Activated CD8-positive, alpha-beta memory T cell treated with anti-CD3 and anti-CD28 coated beads, Interleukin-2, amount 50 U/mL, for 1 hour (primary cell): ENCODE measurements at regions not wholly inside any gene's neighbourhood (a gene's known extent, or its start where the extent isn't known, plus 50 kb on each side); places are given as distances from the start of the nearest gene placed in this dataset.
"Not testable (repeated sequence)": the region's sequence is repeated elsewhere in the genome, so short reads cannot be mapped to it uniquely, and the experiment has no call there.

Experiments used
- DNase-seq: peaks from one replicate; pipeline ENCODE4 v3.0.0-alpha.2; 2020; ENCODE audit errors: extremely low read depth

GRCh38 chr4:178966644-178967043 is 1524.4 kb upstream of the AGA start:
- no peak for DNase-seq

- no peak for DNase-seq
These were observed 1528.3 kb upstream of the AGA start for GRCh38 chr4:178970433-178971140.

GRCh38 chr4:178976861-178977260 is 1534.6 kb upstream of the AGA start:
- DNase-seq: no peak

- DNase-seq: no peak
These were observed 1551.1 kb upstream of the AGA start for GRCh38 chr4:178993306-178993705.

- no peak for DNase-seq
These were observed 1559.7 kb upstream of the AGA start for GRCh38 chr4:179001918-179002317.

GRCh38 chr4:179007755-179008154 is 1565.5 kb upstream of the AGA start:
- no peak for DNase-seq

- DNase-seq: no peak
These were observed 1575.3 kb upstream of the AGA start for GRCh38 chr4:179017581-179017980.

- no peak for DNase-seq
These were observed 1585.3 kb upstream of the AGA start for GRCh38 chr4:179027569-179027968.

GRCh38 chr4:179028321-179028720 is 1586.1 kb upstream of the AGA start:
- DNase-seq: no peak

- DNase-seq: no peak
These were observed 1587.4 kb upstream of the AGA start for GRCh38 chr4:179029683-179030082.

GRCh38 chr4:179040259-179040658 is 1598.0 kb upstream of the AGA start:
- DNase-seq: no peak

GRCh38 chr4:179048839-179049453 is 1606.7 kb upstream of the AGA start:
- DNase-seq: no peak

- DNase-seq: no peak
These were observed 1609.0 kb upstream of the AGA start for GRCh38 chr4:179051206-179051605.

GRCh38 chr4:179059396-179059795 is 1617.2 kb upstream of the AGA start:
- DNase-seq: no peak

GRCh38 chr4:179066254-179066653 is 1624.0 kb upstream of the AGA start:
- DNase-seq: not testable (repeated sequence)

- DNase-seq: no peak
These were observed 1628.9 kb upstream of the AGA start for GRCh38 chr4:179071131-179071530.

- DNase-seq: no peak
These were observed 1634.6 kb upstream of the AGA start for GRCh38 chr4:179076865-179077264.

- DNase-seq: no peak
These were observed 1653.5 kb upstream of the AGA start for GRCh38 chr4:179095585-179096221.

- no peak for DNase-seq
These were observed 1655.5 kb upstream of the AGA start for GRCh38 chr4:179097741-179098140.

- no peak for DNase-seq
These were observed 1668.1 kb upstream of the AGA start for GRCh38 chr4:179110356-179110755.

GRCh38 chr4:179110816-179111215 is 1668.6 kb upstream of the AGA start:
- no peak for DNase-seq

GRCh38 chr4:179112441-179113170 is 1670.4 kb upstream of the AGA start:
- no peak for DNase-seq

- DNase-seq: no peak
These were observed 1672.4 kb upstream of the AGA start for GRCh38 chr4:179114615-179115014.
